ENCODE measurements at regions not wholly inside any gene's neighbourhood (a gene's known extent, or its start where the extent isn't known, plus 50 kb on each side); places are given as distances from the start of the nearest gene placed in this dataset.
"Not testable (repeated sequence)": the region's sequence is repeated elsewhere in the genome, so short reads cannot be mapped to it uniquely, and the experiment has no call there.

DNA sequence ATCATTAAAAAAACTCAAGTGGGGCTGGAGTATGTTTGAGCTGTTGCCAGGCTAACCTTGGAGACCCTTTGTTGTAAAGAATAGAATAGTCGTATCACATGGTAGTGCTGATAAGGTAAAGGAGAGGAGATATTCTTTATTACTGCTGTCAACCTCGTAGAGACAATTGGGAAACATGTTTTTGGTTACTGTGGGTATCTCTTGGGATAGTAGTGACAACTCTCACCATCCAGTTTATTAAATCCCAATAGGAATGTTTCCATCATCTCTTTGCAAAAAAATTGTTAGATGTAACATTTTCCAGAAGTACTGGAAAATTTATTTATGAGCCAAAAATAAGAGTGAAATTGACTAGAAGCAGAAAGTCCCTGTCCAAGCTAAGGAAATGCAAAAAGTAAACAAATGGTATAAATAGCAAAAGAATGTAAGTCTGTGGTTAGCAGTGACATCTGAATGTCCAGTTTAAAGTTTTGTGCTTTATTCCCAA, 829.3 kb upstream of the CITED2 start:
- no peak for DNase-seq (ENCODE audit: insufficient read length, low spot score)
- FAIRE-seq = no peak

DNA sequence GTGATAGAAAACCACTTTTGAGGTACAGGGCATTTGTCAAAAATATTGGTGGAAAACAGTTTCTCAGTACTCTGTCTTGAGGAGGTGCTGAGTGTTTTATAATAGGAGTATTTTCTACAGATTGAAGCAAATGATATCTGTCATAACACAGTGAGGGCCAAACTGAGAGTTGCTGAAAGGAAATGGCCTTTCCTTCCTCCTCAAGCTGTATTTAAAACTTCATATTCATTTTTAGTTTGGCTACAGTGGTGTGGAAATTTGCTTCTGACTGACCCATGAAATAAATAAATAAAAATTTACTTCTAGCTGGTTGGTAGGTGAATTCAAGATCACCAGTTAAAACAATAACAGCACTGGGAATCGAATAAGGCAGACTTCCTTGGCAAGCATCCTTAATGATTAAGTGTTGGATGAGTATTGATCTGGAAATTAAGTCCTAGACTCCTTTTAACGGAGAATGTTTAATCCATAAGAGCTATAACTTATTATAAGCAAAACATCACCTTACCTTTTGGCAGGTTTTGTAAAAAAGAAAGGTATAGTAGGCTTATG, 828.6 kb upstream of the CITED2 start:
- DNase-seq (ENCODE audit: insufficient read length, low spot score) = no peak
- FAIRE-seq = no peak

DNA sequence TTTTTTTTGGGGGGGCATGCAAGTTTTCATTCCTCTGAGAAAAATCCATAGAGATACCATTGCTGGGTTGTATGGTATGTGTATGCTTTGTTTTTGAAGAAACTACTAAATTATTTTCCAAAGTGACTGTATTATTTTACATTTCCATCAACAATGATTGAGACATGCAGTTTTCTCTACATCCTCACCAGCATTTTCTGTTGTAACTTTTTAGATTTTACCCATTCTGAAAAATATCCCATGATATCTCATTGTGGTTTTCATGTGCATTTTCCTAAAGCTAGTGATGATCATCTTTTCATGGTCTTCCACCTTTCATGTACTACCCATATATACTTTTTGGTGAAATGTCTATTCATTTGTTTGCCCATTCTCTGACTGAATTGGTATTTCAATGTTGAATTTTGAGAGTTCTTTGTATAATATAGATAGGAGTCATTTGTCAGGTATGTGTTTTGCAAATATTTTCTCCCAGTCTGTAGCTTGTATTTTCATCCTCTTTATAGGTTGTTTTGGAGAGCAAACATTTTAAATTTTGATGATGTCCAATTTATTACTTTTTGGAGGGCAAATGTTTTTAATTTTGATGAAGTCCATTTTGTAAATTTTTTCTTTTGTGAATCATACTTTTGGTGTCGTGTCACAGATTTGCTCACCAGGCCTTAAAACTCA, 827.5 kb upstream of the CITED2 start:
- DNase-seq (ENCODE audit: insufficient read length, low spot score) (no peak), FAIRE-seq (no peak)

DNA sequence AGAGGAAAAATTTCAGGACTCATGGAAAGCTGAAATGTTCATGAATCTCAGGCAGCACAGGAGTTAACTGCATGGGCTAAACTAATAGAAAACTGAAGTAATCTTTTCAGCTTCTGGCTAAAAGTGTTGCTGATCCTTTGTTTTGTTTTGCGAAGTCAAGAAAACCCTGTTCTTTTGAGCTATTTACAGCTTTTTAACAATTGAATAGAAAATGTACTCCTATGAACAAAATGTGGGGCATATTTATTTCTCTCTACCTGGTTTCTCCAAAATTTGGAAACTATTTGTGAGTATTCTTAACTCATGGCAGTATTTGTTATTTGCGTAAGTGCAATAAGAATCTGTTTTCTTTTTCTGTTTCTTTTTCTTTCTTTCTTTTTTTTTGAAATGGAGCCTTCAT, 818.8 kb upstream of the CITED2 start:
- FAIRE-seq = no peak
- DNase-seq (ENCODE audit: insufficient read length, low spot score) = no peak

DNA sequence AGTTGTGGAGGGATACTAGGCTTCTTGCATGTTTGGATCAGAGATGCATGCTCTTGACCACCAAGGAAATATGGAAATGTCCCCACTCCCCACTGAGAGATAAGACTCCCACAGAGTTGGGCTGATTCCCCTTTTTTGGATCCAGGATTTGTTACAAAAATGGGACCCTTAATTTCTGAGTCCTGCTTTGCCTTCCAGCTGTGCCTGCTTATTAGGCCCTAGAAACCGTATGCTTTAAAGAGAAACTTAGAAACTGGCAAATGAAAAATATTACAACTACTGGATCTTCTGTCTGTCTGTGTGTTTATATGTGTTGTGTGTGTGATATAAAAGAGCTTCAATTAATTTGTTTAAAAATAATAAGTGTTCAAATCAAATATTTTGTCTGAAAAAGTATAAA, 817.6 kb upstream of the CITED2 start:
- DNase-seq (ENCODE audit: insufficient read length, low spot score) (no peak), FAIRE-seq (no peak)

DNA sequence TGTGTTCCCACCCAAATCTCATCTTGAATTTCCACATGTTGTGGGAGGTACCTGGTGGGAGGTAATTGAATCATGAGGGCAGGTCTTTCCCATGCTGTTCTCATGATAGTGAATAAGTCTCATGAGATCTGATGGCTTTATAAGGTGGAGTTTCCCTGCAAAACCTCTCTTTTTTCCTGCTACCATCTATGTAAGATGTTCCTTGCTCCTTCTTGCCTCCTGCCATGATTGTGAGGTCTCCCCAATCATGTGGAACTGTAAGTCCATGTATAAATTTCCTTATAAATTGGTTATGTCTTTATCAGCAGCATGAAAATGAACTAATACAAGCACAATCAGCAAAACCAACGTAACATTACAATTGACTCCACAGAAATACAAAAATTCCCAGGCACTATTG, 814.8 kb upstream of the CITED2 start:
- not testable (repeated sequence) for FAIRE-seq; DNase-seq (ENCODE audit: insufficient read length, low spot score)

DNA sequence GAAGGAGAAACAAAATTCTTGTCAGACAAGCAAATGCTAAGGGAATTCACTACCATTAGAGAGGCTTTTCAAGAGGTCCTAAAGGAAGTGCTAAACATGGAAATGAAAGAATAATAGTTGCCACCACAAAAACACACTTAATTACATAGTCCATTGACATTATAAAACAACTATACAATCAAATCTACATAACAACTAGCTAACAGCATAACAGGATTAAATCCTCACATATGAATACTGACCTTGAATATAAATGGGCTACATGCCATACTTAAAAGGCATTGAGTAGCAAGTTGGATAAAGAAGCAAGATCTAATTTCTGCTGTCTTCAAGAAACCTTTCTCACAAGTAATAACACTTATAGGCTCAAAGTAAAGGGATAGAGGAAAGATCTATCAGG, 811.5 kb upstream of the CITED2 start:
- FAIRE-seq = no peak

DNA sequence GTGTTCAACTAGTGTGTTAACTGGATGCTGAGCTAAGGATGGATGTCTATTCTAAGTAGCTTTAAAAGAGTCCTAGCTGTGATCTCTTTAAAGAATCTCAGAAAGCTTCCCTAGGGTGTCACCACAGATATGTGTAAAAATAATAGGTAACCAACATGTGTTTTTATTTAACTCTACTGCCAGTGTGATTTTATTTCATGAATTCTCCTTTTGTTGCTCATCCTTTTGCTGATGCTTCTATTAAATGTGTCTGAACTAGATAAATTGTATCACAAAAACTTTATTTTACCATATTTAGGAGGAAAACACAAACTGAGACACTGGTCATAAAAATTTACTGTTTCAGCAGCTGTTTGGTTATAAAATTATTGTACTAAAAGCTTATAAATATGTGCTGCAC, 809.4 kb upstream of the CITED2 start:
- no peak for DNase-seq (ENCODE audit: insufficient read length, low spot score)
- FAIRE-seq = no peak

More for the DNA sequence above, 811.5 kb upstream of the CITED2 start:
- no peak for DNase-seq (ENCODE audit: insufficient read length, low spot score)

DNA sequence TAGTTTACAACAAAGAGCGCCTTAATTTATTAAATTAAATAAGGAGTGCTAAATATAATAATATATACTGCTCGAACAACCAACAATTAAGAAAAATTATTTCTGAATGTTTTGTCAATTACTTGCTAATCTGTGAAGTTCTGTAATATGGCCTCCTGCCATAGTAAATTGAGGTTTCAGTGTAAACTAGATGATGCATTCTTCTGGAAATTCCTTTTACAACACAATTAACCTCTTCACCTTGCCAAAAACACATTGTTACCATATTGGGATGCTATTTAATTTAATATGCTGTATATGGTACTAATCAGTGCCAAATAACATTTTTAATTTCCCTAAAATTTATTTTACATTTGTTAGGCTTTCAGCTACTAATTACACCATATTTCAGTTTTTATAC, 808.4 kb upstream of the CITED2 start:
- DNase-seq (ENCODE audit: insufficient read length, low spot score) (no peak), FAIRE-seq (no peak)

DNA sequence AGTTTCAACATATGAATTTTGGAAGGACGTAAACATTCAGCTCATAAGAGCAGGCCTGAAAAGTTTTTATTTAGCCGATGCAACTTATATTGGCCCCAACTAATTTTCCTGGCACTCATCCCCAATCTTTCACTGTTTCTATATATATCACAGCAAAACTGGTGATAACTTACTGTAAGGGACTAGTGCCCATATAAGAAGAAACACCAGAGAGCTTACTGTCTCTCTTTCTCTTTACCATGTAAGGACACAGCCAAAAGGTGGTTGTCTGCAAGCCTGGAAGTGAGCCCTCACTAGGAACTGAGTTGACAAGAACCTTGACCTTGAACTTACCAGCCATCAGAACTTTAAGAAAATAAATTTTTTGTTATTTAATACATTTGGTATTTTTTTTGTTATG, 807.4 kb upstream of the CITED2 start:
- FAIRE-seq = no peak

DNA sequence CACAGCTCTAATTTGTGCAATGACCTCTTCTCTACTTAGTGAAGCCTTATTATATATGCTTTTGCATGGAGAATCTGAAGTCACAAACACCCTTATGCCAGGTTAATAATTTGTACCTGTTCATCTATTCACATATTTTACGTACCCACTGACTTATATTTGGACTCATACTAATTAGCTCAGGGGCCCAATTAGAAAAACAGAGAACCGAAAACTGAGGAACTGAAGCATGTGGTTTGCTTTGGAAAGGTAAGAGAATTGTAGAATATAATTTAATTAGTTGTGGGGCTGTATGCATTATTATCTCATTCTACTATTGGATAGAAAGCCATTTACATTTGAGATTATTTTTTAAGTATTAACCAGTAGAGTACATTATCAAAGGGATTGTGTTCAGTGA, 805.9 kb upstream of the CITED2 start:
- DNase-seq (ENCODE audit: insufficient read length, low spot score) = no peak
- no peak for FAIRE-seq

More for the DNA sequence above, 807.4 kb upstream of the CITED2 start:
- no peak for DNase-seq (ENCODE audit: insufficient read length, low spot score)

DNA sequence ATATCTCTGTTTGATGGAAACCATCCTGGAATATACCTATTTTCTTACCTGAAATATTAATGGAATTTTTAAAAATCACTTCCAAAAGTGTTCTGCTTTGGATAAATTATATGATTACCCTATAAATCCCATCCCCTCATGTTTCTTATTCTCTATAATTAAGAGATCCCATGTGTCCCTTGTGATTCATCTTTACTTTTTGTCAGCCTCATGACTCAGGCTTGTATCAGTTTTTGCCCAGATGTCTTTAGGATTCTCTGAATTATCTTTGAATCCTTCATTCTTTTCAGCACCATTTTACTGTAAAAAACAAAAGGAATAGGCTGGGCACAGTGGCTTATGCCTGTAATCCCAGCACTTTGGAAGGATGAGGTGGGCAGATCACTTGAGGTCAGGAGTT, 804.5 kb upstream of the CITED2 start:
- FAIRE-seq = no peak
- DNase-seq (ENCODE audit: insufficient read length, low spot score) = no peak

DNA sequence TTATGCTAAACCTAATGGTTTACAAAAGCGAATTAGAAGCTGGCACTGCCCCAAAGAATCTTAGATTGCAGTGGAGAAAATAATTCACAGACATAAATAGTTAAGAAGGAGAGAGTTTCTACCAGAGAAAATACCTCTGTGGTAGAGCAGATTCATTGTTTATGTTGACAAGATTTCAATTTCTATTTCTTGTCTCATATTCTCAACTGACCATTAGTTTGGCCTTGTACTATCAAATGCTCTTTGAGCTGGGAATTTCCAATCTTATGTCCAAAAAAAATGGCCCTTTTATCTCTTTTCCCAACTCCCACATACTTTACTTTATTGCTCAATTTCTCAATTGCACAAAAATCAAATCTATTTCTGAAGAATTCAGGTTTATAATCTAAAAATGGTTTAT, 804.1 kb upstream of the CITED2 start:
- no peak for FAIRE-seq
- DNase-seq (ENCODE audit: insufficient read length, low spot score) = no peak

DNA sequence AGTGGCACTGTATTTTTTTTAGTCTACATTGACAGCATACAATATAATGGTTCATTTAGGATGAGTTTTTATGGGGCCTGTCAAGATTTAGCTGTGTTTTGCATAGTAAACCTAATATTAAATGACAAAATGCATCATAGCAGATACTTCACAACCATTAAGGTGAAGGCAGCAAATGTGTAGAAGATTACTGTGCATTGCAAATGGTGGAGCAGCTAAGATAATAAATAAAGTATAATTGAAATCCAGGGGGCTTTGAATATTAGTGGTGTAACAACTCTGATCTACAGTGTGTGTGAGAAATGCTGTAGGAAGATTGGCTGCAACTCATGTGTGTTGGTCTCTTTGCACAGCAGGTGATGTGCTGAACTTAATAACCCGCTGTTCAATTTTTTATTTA, 801.9 kb upstream of the CITED2 start:
- DNase-seq (ENCODE audit: insufficient read length, low spot score) (no peak), FAIRE-seq (no peak)

DNA sequence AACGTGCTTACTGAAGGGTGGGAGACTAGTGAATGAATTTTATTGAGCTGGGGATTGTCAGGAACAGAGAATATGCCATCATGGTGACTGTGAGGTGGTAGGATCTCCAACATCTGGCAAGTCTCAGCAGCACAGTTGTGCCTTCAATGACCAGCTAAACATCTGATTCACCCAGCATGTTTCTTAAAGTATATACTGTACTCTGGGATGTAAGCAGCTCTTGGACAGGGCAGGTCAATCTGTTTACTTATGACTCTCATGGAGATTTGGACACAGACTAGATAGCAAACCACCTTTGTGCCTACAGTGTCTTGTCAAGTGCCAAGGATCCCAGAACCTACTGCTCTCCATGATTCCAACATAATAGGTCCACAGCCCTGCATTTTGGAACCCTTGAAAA, 801.0 kb upstream of the CITED2 start:
- no peak for DNase-seq (ENCODE audit: insufficient read length, low spot score)
- no peak for FAIRE-seq

DNA sequence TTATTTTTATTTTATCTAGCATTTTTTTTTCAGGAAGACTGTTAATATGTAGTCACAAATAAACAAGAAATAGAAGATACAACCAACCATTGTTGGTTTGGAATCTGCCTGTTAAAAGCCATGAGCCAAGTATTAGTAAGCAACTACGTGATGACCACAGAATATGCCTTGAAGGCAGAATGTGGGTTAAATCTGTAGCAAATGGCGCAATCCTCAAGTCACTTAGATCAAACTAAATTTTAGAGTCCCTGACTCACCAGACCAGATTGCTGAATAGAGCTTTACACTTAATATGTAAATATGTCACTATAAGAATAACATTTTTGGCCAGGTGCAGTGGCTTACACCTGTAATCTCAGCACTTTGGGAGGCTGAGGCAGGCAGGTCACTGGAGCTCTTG, 800.1 kb upstream of the CITED2 start:
- no peak for FAIRE-seq
- DNase-seq (ENCODE audit: insufficient read length, low spot score) = no peak

DNA sequence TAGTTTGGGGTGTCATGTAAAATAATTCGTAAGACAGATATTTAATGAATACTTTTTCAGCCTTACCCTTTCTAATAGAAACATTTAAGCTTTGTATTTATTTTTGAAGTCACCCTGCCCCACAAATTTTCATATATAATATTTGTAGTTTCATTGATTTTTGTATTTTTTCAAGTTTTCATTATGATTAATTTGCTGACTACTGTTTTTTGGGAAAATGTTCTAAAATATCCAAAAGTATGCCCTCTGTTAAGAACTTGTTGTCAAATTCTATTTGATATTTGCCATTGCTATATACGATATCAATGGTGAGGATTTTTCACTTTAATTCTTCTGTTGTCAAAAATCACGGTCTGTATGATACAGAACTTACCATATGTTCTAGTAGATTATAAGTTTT, 793.9 kb upstream of the CITED2 start:
- no peak for FAIRE-seq
- DNase-seq (ENCODE audit: insufficient read length, low spot score) = no peak

DNA sequence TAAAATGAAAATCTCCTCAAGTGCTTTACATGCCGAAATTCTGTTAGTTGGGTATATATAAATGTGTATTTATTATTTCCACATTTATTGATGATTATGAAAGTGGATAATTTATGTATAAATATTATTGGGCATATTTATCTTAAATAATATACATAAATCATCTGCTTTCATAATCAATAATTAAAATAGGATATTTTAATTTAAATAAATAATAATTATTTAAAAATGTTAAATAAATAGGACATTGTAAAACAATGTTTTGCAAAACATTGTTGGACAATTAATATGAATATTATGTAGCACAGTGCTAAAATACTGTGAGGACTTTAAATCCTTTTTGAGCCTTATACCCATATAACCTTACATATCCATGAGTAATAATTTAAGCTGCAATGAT, 786.5 kb upstream of the CITED2 start:
- FAIRE-seq (no peak), DNase-seq (ENCODE audit: insufficient read length, low spot score) (no peak)

DNA sequence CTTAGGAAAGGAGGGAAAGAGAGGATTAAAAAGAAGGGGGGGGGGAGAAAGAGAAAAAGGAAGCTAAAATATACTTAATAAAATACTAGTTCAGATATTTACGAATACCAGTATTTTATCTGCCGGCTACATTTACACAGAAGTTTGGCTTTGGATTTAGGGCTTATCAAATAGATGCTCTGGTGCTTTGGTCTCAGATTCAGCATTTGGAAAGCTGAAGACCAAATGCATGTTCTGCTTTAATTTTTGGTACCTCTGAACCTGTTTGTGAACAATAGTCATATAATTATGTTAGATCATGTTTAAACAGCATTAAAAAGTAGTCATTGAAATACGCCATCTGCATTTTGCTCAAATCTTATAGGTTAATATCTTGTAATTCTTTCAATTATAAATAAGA, 786.0 kb upstream of the CITED2 start:
- FAIRE-seq = no peak

DNA sequence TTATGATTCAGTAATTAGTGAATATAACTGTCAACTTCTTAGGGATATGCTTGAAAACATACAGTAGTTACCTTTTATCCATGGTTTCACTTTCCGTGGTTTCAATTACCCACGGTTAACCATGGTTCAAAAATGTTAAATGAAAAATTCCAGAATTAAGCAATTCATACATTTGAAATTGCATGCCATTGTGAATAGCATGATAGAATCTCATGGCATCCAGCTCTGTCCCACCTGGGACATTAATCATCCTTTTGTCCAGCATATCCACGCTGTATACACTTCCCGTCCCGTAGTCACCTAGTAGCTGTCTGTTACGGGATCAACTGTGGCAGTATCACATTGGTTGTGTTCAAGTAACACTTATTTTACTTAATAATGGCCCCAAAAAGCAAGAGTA, 781.7 kb upstream of the CITED2 start:
- FAIRE-seq = no peak

More for the DNA sequence above, 786.0 kb upstream of the CITED2 start:
- no peak for DNase-seq (ENCODE audit: insufficient read length, low spot score)

DNA sequence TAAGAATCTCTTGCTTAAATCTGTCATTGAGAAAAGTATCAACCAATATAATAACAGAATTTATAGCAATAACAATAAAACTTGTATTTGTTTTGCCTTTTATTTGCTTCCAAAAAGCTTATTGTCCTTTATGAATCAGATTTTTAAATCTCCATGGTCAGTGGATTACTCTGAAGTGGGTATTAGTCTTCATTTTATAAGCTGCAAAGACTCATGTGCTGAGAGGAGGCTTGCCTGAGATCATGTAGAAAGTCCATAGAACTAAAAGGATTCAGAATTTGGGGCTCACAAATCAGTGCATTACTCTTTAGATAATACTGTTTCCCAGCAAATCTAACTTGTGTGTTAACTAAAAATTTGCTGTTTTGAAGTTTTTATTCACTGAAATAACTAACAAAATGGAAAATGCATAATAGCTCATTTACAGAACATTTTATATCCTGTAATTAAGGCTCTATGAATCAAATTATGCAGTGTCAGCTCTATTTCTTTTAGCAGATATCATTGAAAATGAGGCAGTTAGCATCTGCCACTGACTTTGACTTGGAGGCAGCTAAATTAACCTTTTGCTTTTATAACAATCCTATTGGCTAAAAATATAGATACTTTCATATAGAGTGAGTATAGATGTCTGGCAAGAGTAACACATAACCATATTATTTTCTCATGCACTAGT, 781.1 kb upstream of the CITED2 start:
- DNase-seq (ENCODE audit: insufficient read length, low spot score) (no peak), FAIRE-seq (no peak)

More for the DNA sequence above, 781.7 kb upstream of the CITED2 start:
- DNase-seq (ENCODE audit: insufficient read length, low spot score) = no peak

DNA sequence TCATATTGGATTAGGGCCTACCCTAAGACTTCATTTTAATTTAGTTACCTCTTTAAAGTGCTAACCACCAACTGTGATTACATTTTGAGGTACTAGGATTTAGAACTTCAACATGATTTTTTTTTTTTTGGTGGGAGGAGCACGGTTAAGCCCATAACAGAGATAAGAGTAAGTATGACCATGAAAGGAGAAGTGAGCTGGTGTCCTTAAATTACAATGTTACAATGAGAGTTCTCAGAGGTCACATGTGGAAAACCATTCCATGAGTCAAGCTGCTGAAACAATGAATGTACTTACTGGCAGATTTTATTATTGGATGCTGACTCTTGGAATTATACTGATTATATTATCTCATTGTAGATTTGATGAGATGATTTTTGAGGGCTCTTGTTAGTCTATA, 779.3 kb upstream of the CITED2 start:
- DNase-seq (ENCODE audit: insufficient read length, low spot score) = no peak

More for the DNA sequence above, 779.3 kb upstream of the CITED2 start:
- FAIRE-seq = no peak
